GM12878 (cell line): ENCODE measurements at regions not wholly inside any gene's neighbourhood (a gene's known extent, or its start where the extent isn't known, plus 50 kb on each side); places are given as distances from the start of the nearest gene placed in this dataset.

ENCODE experiments used
- CTCF ChIP-seq, 3 experiments: IDR thresholded peaks in 2 of 3; conservative IDR thresholded peaks in 1 of 3; 2 replicates each; pipeline ENCODE4 v1.5.1; 2011; ENCODE audit warnings: low read depth in 3 of 3, low read length in 3 of 3, mild to moderate bottlenecking in 3 of 3, control low read depth in 2 of 3, moderate library complexity in 2 of 3, inconsistent platforms in 1 of 3, mixed read lengths in 1 of 3; ENCODE audit not compliant: control insufficient read depth in 2 of 3, insufficient read depth in 1 of 3; ENCODE audit errors: extremely low read depth in 1 of 3
- EZH2 ChIP-seq: IDR thresholded peaks from 2 replicates; pipeline ENCODE4 v1.6.1; 2012; ENCODE audit warnings: low read depth, mild to moderate bottlenecking, control low read depth, inconsistent platforms, low read length, borderline replicate concordance; ENCODE audit not compliant: control insufficient read depth
- POLR2A ChIP-seq: IDR thresholded peaks from 2 replicates; pipeline ENCODE4 v1.6.1; 2011; ENCODE audit warnings: low read depth, mild to moderate bottlenecking, low read length
- WRNIP1 ChIP-seq: IDR thresholded peaks from 2 replicates; pipeline ENCODE4 v1.6.1; 2011; ENCODE audit warnings: low read depth, low read length, improper control_type of control experiment, borderline replicate concordance
- ZNF274 ChIP-seq: IDR thresholded peaks from one replicate; pipeline ENCODE4 v1.8.0; 2011; ENCODE audit not compliant: insufficient read length, insufficient read depth

- no peak for TF ChIP-seq CTCF (IDR thresholded peaks at IDR 0.05 in 2 of 3, conservative IDR thresholded peaks at IDR 0.05 in 1 of 3; ENCODE audit: control insufficient read depth in 2 of 3, extremely low read depth in 1 of 3, insufficient read depth in 1 of 3, low read depth in 3 of 3, low read length in 3 of 3)
- TF ChIP-seq EZH2 = no peak
- no peak for TF ChIP-seq WRNIP1
- no peak for TF ChIP-seq POLR2A
- TF ChIP-seq ZNF274 = no peak
Measured at GRCh38 chr5:27773636-27774035, 735.2 kb upstream of the CDH9 start.
